GM21360 (cell line): ENCODE measurements at regions not wholly inside any gene's neighbourhood (a gene's known extent, or its start where the extent isn't known, plus 50 kb on each side); places are given as distances from the start of the nearest gene placed in this dataset.

ENCODE experiments used
- ATAC-seq: cut with Tn5 transposase; IDR thresholded peaks from one replicate; pipeline ENCODE4 v1.9.1; 2021; ENCODE audit warnings: mild to moderate bottlenecking, moderate library complexity; ENCODE audit not compliant: unreplicated experiment

GRCh38 chr14:89013698-89014568 is 189.5 kb downstream of the TTC8 start:
- ATAC-seq, result no peak

- ATAC-seq, result no peak
These were observed 190.1 kb downstream of the TTC8 start for GRCh38 chr14:89014569-89014850.

- ATAC-seq, result no peak
These were observed 190.6 kb downstream of the TTC8 start for GRCh38 chr14:89015016-89015415.

GRCh38 chr14:89017417-89017816 is 193.0 kb downstream of the TTC8 start:
- no peak for ATAC-seq

- ATAC-seq, result no peak
These were observed 197.8 kb downstream of the TTC8 start for GRCh38 chr14:89022274-89022673.

- ATAC-seq, result no peak
These were observed 200.2 kb downstream of the TTC8 start for GRCh38 chr14:89024691-89025090.

GRCh38 chr14:89025561-89026236 is 201.2 kb downstream of the TTC8 start:
- ATAC-seq, result no peak

- ATAC-seq, result peak; percentile 91
These were observed 202.8 kb downstream of the TTC8 start for GRCh38 chr14:89027097-89027740.

- no peak for ATAC-seq
These were observed 204.1 kb downstream of the TTC8 start for GRCh38 chr14:89028462-89029134.

- no peak for ATAC-seq
These were observed 205.7 kb downstream of the TTC8 start for GRCh38 chr14:89029961-89030694.

GRCh38 chr14:89030921-89031320 is 206.5 kb downstream of the TTC8 start:
- ATAC-seq, result no peak

- no peak for ATAC-seq
These were observed 207.7 kb downstream of the TTC8 start for GRCh38 chr14:89032086-89032649.

GRCh38 chr14:89033756-89034155 is 209.3 kb downstream of the TTC8 start:
- no peak for ATAC-seq

- no peak for ATAC-seq
These were observed 211.9 kb downstream of the TTC8 start for GRCh38 chr14:89036371-89036770.

- ATAC-seq, result no peak
These were observed 212.6 kb downstream of the TTC8 start for GRCh38 chr14:89037065-89037464.

- no peak for ATAC-seq
These were observed 215.6 kb downstream of the TTC8 start for GRCh38 chr14:89040080-89040459.

- no peak for ATAC-seq
These were observed 216.2 kb downstream of the TTC8 start for GRCh38 chr14:89040460-89041256.

- ATAC-seq, result no peak
These were observed 216.8 kb downstream of the TTC8 start for GRCh38 chr14:89041257-89041582.

GRCh38 chr14:89042021-89042420 is 217.6 kb downstream of the TTC8 start:
- no peak for ATAC-seq

- ATAC-seq, result no peak
These were observed 228.9 kb downstream of the TTC8 start for GRCh38 chr14:89053303-89053702.
